Sigmoid colon (tissue), 3 donors: ENCODE measurements at regions not wholly inside any gene's neighbourhood (a gene's known extent, or its start where the extent isn't known, plus 50 kb on each side); places are given as distances from the start of the nearest gene placed in this dataset.
"Not testable (repeated sequence)": the region's sequence is repeated elsewhere in the genome, so short reads cannot be mapped to it uniquely, and the experiment has no call there.

Experiments used
- POLR2A ChIP-seq, 2 donors: fragments of 450-650 bp; IDR thresholded peaks; one replicate each; pipeline ENCODE4 v1.6.1; 2016; ENCODE audit warnings: antibody characterized with exemption in 2 of 2, mild to moderate bottlenecking in 2 of 2, moderate library complexity in 2 of 2
- TF ChIP-seq, protein P1 (sequence below), 4 experiments: fragments of 450-650 bp in 3 of 4; fragments of 200-600 bp in 1 of 4; IDR thresholded peaks; one replicate each; pipeline ENCODE4 v1.5.1; 2016 to 2019; ENCODE audit warnings: antibody characterized with exemption in 4 of 4, mild to moderate bottlenecking in 3 of 4, moderate library complexity in 2 of 4

DNA sequence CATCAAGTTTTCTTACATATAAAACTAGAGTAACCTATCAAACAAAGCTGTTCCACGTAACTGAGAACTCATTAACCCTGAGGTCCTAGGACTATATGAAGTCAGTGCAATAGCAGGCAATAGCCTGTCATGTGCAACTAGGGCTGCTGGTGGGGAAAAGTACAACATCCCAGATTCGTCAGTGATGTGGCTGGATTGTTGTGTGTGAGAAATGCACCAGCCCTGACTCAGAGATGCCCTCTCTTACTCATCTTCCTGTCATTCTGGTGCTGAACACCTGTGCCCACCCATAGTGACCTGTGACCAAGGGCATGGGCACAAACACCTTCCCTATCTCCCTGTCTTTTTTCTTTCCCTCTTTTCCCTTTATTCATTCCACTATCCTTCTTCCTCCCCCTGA, 504.2 kb downstream of the TUBA3C start:
- TF ChIP-seq, protein P1, sequence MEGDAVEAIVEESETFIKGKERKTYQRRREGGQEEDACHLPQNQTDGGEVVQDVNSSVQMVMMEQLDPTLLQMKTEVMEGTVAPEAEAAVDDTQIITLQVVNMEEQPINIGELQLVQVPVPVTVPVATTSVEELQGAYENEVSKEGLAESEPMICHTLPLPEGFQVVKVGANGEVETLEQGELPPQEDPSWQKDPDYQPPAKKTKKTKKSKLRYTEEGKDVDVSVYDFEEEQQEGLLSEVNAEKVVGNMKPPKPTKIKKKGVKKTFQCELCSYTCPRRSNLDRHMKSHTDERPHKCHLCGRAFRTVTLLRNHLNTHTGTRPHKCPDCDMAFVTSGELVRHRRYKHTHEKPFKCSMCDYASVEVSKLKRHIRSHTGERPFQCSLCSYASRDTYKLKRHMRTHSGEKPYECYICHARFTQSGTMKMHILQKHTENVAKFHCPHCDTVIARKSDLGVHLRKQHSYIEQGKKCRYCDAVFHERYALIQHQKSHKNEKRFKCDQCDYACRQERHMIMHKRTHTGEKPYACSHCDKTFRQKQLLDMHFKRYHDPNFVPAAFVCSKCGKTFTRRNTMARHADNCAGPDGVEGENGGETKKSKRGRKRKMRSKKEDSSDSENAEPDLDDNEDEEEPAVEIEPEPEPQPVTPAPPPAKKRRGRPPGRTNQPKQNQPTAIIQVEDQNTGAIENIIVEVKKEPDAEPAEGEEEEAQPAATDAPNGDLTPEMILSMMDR (IDR thresholded peaks at IDR 0.05) = not testable (repeated sequence)
- TF ChIP-seq POLR2A (IDR thresholded peaks at IDR 0.05) = not testable (repeated sequence)
